HG02678 (cell line): ENCODE measurements at regions not wholly inside any gene's neighbourhood (a gene's known extent, or its start where the extent isn't known, plus 50 kb on each side); places are given as distances from the start of the nearest gene placed in this dataset.
A peak's percentile ranks its signal among the peaks of the same experiment; 100 is the strongest.

Source experiments
- ATAC-seq: cut with Tn5 transposase; IDR thresholded peaks from one replicate; pipeline ENCODE4 v1.9.1; 2021; ENCODE audit warnings: mild to moderate bottlenecking, moderate library complexity; ENCODE audit not compliant: unreplicated experiment

GRCh38 chr1:88104886-88105285, 579.2 kb upstream of the PKN2 start:
- ATAC-seq = no peak

- no peak for ATAC-seq
These were observed 572.3 kb upstream of the PKN2 start for GRCh38 chr1:88111816-88112215.

- ATAC-seq = no peak
These were observed 566.5 kb upstream of the PKN2 start for GRCh38 chr1:88117597-88117996.

GRCh38 chr1:88118176-88118845, 565.8 kb upstream of the PKN2 start:
- ATAC-seq = no peak

DNA sequence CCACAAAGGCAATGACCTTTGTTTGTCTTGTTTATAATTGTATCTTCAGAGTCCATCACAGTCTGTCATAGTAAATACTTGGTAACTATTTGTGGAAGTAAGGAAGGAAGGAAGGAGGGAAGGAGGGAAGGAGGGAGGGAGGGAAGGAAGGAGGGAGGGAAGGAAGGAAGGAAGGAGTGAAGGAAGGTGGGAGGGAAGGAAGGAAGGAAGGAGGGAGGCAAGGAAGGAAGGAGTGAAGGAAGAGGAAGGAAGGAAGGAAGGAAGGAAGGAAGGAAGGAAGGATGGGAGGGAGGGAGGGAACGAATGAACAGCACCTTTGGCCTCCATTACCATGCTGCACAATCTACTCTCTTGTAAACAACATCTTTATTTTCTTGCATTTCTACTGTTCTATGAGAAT, 559.5 kb upstream of the PKN2 start:
- ATAC-seq = no peak

- no peak for ATAC-seq
These were observed 557.6 kb upstream of the PKN2 start for GRCh38 chr1:88126467-88126866.

DNA sequence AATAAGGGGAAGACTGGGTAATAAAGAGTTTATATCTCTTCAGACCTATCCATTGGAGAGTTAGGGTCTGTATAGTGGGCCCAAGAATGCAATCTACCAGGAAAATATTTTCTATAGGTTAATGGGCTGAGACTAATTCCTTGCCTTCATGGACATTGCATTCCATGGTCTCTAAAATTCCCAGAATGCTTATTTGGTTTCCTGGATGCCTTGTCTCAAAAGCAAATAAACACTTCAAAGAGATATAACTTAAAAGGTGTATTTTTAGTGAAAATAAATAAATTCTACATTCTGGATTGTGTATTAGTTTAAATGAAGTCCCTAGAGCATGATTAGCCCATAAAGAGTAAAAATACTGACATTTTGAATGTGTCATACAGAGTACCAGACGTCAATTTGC, 550.1 kb upstream of the PKN2 start:
- ATAC-seq = no peak

DNA sequence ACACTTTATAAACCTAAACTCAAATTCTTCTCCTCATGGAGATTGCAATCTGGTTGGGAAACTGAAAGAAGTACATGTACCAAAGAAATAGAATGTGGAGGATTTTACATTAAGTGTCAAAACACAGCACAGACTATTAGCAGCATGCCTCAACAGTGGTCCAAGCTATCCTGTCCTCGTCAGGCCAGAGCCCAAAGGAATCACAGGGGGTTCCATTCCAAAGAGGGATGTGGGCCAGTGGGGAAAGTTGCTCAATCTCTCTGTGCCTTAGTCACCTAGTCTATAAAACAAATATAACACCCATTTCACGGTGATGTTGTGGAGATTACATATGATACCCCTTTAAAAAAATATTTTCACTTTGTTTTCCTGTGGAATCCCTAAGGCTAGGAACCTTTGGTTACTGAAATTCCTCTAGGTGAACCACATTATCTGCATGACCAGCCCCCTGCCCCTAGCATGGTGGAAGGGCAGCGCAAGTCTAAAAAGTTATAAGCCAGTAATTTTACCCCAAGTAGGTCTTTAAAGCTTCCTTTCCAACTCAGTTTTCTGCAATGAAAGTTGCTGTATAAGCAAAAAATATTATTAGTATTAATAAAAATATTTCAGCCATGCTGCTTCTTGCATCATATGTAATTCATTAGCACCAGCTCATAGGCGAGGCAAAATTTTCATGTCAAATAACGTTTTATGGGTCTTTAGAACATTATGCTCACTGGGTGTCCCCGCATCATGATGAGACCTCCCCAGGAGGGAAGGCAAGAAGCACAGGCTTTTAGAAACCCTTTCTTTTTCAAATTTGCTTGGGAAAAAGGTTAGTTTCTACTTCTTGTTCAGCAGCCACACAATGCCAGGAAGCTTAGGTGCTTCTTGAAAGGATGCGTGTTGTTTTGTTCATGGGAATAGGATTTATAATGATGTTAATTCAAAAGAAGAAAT, 548.8 kb upstream of the PKN2 start:
- ATAC-seq = no peak

DNA sequence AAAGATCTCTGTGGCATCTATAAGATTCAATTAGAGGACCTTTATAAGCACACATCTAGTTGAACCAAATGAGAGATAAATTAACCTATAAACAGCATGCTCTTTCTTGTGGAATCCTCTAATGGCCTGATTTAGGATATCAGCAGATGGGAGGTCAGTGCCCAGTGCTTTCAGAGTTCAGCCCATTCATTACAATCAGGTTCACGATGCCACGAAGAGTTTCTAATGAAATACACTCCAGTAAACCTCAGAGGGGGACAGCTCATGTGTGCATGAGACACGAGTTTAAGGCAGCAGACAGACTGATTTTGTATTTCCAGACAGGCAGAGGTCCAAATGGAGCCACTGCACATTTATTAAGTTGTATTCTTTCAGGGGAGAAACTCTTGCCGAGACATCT, 544.4 kb upstream of the PKN2 start:
- ATAC-seq = no peak

DNA sequence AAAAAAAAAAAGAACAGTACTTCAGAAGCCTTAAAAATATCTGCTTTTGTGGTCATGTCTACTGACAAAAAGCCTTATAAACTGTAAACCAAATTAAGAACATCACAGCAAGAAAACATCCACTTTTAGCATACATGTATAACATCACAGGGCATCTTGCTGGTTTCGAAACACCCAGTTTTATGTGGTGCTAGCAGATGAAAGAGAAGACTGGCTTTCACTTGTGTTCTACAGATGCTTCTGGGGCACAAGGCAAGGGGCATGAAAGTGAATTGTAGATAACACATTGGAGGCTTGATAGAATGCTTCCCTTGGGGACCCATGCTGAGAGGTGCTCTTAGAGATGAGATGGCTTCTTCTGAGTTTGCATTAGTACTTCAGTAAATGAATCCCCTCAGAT, 543.7 kb upstream of the PKN2 start:
- ATAC-seq = no peak

DNA sequence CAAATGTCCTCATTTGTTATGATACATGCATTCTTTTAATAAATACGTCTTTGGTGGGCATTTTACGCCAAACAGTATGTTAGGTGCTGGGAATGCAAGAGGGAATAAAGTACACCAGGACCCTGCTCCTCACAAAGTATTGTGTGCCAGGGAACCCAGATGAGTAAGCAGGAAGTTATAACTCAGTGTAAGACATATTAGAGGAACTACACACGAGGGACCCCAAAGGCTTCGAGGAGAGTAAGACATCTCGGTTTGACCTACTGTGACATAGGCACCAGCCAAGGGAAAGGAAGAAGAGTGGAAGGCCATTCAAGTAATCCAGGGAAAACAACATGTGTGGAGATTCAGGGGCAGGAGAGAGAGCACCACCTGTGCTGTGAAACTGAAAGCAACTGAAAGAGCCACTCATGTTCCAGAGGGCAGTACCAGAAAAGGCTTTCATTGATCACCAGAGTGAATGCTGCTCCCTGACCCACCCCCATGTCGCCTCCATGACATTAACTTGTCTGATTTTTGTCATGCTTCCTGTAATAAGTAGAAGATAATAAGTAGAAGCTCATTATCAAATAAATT, 542.5 kb upstream of the PKN2 start:
- ATAC-seq = peak; percentile 55

GRCh38 chr1:88145752-88146151, 538.3 kb upstream of the PKN2 start:
- no peak for ATAC-seq

- ATAC-seq = no peak
These were observed 534.4 kb upstream of the PKN2 start for GRCh38 chr1:88149686-88150085.

DNA sequence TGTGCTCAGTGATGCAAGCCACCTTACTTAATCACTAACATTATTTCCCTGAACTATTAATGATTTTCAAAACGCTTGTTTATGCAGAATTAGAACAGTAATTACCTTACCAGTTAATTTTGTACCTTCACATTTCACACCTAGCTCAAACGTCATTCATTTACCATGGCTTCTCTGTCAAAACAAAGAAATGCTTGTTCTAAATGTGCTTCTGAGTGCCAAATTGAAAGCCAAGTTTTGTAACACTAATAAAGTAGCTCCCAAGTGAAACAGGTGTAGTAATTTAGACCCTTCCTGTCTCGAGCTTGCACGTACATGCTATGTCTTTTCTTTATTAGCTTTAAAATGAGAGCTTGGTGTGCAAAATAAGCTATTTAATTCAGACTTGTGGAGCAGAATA, 533.7 kb upstream of the PKN2 start:
- no peak for ATAC-seq

DNA sequence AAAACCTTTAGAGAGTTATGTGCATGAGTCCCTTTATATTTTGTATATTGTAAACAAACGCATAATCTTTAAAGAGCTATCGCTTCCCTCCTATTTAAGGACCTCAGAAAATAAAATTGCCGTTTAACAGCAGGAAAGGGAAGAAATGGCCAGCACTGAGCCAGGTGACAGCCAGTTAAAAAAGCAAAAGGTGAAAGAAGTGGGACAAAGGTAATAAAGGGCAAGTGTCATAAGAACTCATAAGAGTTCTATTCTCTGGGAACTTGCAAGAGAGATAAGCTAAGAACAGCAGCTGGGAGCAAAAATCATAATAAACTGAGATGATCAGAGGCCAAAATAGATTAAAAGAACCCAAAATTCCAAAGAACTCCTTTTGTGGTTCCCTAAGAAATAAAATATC, 520.9 kb upstream of the PKN2 start:
- no peak for ATAC-seq

- no peak for ATAC-seq
These were observed 515.9 kb upstream of the PKN2 start for GRCh38 chr1:88168126-88168525.

GRCh38 chr1:88169139-88169538, 514.9 kb upstream of the PKN2 start:
- no peak for ATAC-seq

DNA sequence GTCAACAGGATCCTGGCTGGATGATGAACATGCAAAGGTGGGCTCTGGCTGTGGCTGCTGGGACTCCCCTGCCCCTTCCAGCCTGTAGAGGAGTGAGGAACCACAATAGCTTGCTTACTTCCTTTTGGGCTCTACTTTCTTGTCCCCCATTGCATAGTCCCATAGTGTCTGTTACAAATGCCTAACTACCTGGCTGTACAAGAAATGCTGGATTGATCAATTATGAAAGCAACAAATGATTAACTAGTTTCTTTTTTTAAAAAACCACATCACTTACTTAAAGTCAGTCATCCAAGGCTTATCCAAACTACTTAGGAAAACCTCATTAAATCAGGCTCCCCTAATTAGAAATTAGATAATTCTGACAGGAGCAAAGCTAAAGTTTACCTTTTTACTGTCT, 514.1 kb upstream of the PKN2 start:
- no peak for ATAC-seq

- no peak for ATAC-seq
These were observed 508.9 kb upstream of the PKN2 start for GRCh38 chr1:88175120-88175630.

DNA sequence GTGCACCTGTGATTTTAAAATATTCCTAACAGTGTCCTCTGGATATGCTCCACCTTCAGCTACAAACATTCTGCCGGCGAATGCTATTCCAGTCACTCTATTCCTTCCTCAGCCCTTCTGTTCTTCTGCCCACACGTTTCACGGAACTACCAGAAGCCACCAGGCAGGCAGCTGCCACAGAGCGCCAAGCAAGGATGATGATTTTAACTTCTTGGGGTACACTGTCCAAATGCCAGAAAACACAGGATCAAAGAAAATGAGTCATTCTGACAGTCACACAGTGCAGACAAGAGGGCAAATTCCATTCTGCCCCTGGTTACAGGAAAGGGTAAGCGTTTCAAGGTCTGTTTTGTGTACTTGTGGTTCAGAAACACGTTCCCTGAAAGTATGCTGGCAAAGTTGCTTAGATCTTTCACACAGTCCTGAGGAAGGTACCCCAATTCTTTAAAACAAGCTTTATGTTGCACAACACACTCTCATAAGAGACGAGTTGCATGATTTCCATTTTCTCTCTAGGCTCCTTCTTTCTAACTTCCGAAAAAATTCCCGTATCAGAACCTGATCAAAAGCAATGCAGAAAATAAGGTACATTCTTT, 508.3 kb upstream of the PKN2 start:
- no peak for ATAC-seq

GRCh38 chr1:88179943-88180342, 504.1 kb upstream of the PKN2 start:
- ATAC-seq = no peak
